Caco-2 (cell line): ENCODE measurements at regions not wholly inside any gene's neighbourhood (a gene's known extent, or its start where the extent isn't known, plus 50 kb on each side); places are given as distances from the start of the nearest gene placed in this dataset.

ENCODE experiments used
- BruUV-seq: library from RNA; stranded (reverse); fragments of 400-500 nt; replicated peaks from 2 replicates; lab custom pipeline; 2021; lab: Mats Ljungman, UMichigan
- CTCF ChIA-PET: fragments of 300-600 bp; sonication (Branson Sonifier 250); formaldehyde crosslinking; loops from one replicate; lab custom pipeline; 2022; ENCODE audit warnings: antibody characterized with exemption; lab: Charles Lee
- POLR2A ChIA-PET: fragments of 300-600 bp; sonication (Branson Sonifier 250); formaldehyde crosslinking; loops from one replicate; lab custom pipeline; 2022; ENCODE audit warnings: antibody characterized with exemption; lab: Charles Lee
- DNase-seq, 2 experiments: peaks; one replicate each; pipeline versions ENCODE4 v3.0.0 to v3.0.0-alpha.2; 2020 to 2022
- H3K27me3 ChIP-seq: replicated peaks from 2 replicates; pipeline ENCODE4 v1.6.0; 2011; ENCODE audit warnings: low read length; ENCODE audit not compliant: control insufficient read depth, insufficient read depth
- H3K36me3 ChIP-seq: 2 replicates; pipeline ENCODE4 v1.5.1; 2011; ENCODE audit warnings: low read length; ENCODE audit not compliant: control insufficient read depth, insufficient read depth
- H3K4me1 ChIP-seq: fragments of 250-450 bp; sonication (Bioruptor Pico); 2 replicates; pipeline ENCODE4 v1.5.1; 2020; ENCODE audit warnings: mild to moderate bottlenecking
- H3K4me3 ChIP-seq: 2 replicates; pipeline ENCODE4 v1.5.1; 2011; ENCODE audit warnings: low read depth, mild to moderate bottlenecking, control low read depth, low read length
- H3K9me3 ChIP-seq: fragments of 250-450 bp; sonication (Bioruptor Pico); 2 replicates; pipeline ENCODE4 v1.5.1; 2020; ENCODE audit warnings: mild to moderate bottlenecking, moderate library complexity
- H3K27ac Mint-ChIP-seq: one replicate; pipeline ENCODE4 v1.8.0; 2022; ENCODE audit warnings: mixed read lengths; ENCODE audit not compliant: unreplicated experiment
- H3K27me3 Mint-ChIP-seq: one replicate; pipeline ENCODE4 v1.8.0; 2022; ENCODE audit warnings: mixed read lengths; ENCODE audit not compliant: insufficient read depth, unreplicated experiment
- H3K36me3 Mint-ChIP-seq: one replicate; pipeline ENCODE4 v1.8.0; 2022; ENCODE audit warnings: mild to moderate bottlenecking, mixed read lengths; ENCODE audit not compliant: insufficient read depth, unreplicated experiment
- H3K4me1 Mint-ChIP-seq: one replicate; pipeline ENCODE4 v1.8.0; 2022; ENCODE audit warnings: low read depth, mixed read lengths; ENCODE audit not compliant: unreplicated experiment
- H3K4me3 Mint-ChIP-seq: one replicate; pipeline ENCODE4 v1.8.0; 2022; ENCODE audit warnings: mild to moderate bottlenecking, moderate library complexity, mixed read lengths; ENCODE audit not compliant: unreplicated experiment
- H3K9me3 Mint-ChIP-seq: one replicate; pipeline ENCODE4 v1.8.0; 2022; ENCODE audit warnings: mixed read lengths; ENCODE audit not compliant: unreplicated experiment
- CTCF ChIP-seq, 2 experiments: fragments of 200-600 bp in 1 of 2; IDR thresholded peaks; 1 replicate in 1 of 2; 2 replicates in 1 of 2; pipeline versions ENCODE4 v1.5.1 to v1.8.0; 2011 to 2022; ENCODE audit warnings: antibody characterized with exemption in 1 of 2, control low read depth in 1 of 2, inconsistent platforms in 1 of 2, low read depth in 1 of 2, low read length in 1 of 2, mild to moderate bottlenecking in 1 of 2, moderate library complexity in 1 of 2; ENCODE audit not compliant: insufficient read depth in 1 of 2, severe bottlenecking in 1 of 2, unreplicated experiment in 1 of 2
- intact Hi-C: fragments of 100-400 bp; cut with micrococcal nuclease; formaldehyde crosslinking; loops from one replicate; pipeline ENCODE4 v1.10.0; 2022; ENCODE audit not compliant: unreplicated experiment

GRCh38 chr2:52428224-52428623, 1339.4 kb upstream of the CHAC2 start:
- no TSS peak for BruUV-seq
- H3K36me3 Mint-ChIP-seq = no peaks in the 10 kb centered on the region
- H3K27me3 Mint-ChIP-seq = no peaks in the 10 kb centered on the region
- CTCF ChIA-PET = interaction anchor here (0.6 kb wide), 1 partner anchor 19 kb away, joined by 5 read pairs; no protein-coding TSS in a partner anchor
- POLR2A ChIA-PET = no interaction called here
- peaks cover 3% of the 10 kb centered on the region; the same call in 1 of the 2 replicates for H3K4me1 ChIP-seq
- H3K36me3 ChIP-seq = no peaks in the 10 kb centered on the region
- no peak for DNase-seq
- H3K27ac Mint-ChIP-seq = no peak overlapping the region
- TF ChIP-seq CTCF (IDR thresholded peaks at IDR 0.05; ENCODE audit: insufficient read depth in 1 of 2, low read depth in 1 of 2, low read length in 1 of 2, severe bottlenecking in 1 of 2, unreplicated experiment in 1 of 2) = no peak
- intact Hi-C loops = no loop called here
- no peaks in the 10 kb centered on the region for H3K27me3 ChIP-seq
- no peak overlapping the region for H3K4me3 ChIP-seq
- no peaks in the 10 kb centered on the region for H3K9me3 ChIP-seq
- no peaks in the 10 kb centered on the region for H3K4me1 Mint-ChIP-seq
- no peak overlapping the region for H3K4me3 Mint-ChIP-seq
- H3K9me3 Mint-ChIP-seq = peaks cover 14% of the 10 kb centered on the region

- POLR2A ChIA-PET = no interaction called here
- no TSS peak for BruUV-seq
- Mint-ChIP-seq H3K27me3 (no peaks in the 10 kb centered on the region), H3K4me1 (no peaks in the 10 kb centered on the region), H3K4me3 (no peak overlapping the region), H3K27ac (no peak overlapping the region), H3K36me3 (no peaks in the 10 kb centered on the region), H3K9me3 (no peaks in the 10 kb centered on the region)
- CTCF ChIA-PET = no interaction called here
- intact Hi-C loops = loop anchor here (1.0 kb wide), 1 partner anchor 17 kb away; no protein-coding TSS in a partner anchor
- Histone ChIP-seq H3K4me1 (peaks cover 3% of the 10 kb centered on the region; the same call in 1 of the 2 replicates), H3K27me3 (no peaks in the 10 kb centered on the region), H3K4me3 (no peak overlapping the region), H3K36me3 (no peaks in the 10 kb centered on the region), H3K9me3 (no peaks in the 10 kb centered on the region)
- no peak for DNase-seq
- TF ChIP-seq CTCF (IDR thresholded peaks at IDR 0.05; ENCODE audit: insufficient read depth in 1 of 2, low read depth in 1 of 2, low read length in 1 of 2, severe bottlenecking in 1 of 2, unreplicated experiment in 1 of 2) = no peak
Measured at GRCh38 chr2:52423655-52424054, 1343.9 kb upstream of the CHAC2 start.

GRCh38 chr2:52423111-52423510, 1344.5 kb upstream of the CHAC2 start:
- peaks cover 3% of the 10 kb centered on the region; the same call in 1 of the 2 replicates for H3K4me1 ChIP-seq
- TF ChIP-seq CTCF (IDR thresholded peaks at IDR 0.05; ENCODE audit: insufficient read depth in 1 of 2, low read depth in 1 of 2, low read length in 1 of 2, severe bottlenecking in 1 of 2, unreplicated experiment in 1 of 2) = no peak
- DNase-seq = no peak
- BruUV-seq = no TSS peak
- no peaks in the 10 kb centered on the region for H3K36me3 ChIP-seq
- intact Hi-C loops = loop anchor here (1.0 kb wide), 1 partner anchor 17 kb away; no protein-coding TSS in a partner anchor
- H3K27me3 Mint-ChIP-seq = no peaks in the 10 kb centered on the region
- CTCF ChIA-PET = no interaction called here
- H3K4me3 ChIP-seq = no peak overlapping the region
- no peaks in the 10 kb centered on the region for H3K4me1 Mint-ChIP-seq
- POLR2A ChIA-PET = no interaction called here
- H3K4me3 Mint-ChIP-seq = no peak overlapping the region
- no peaks in the 10 kb centered on the region for H3K36me3 Mint-ChIP-seq
- H3K27ac Mint-ChIP-seq = no peak overlapping the region
- no peaks in the 10 kb centered on the region for H3K9me3 ChIP-seq
- H3K9me3 Mint-ChIP-seq = no peaks in the 10 kb centered on the region
- no peaks in the 10 kb centered on the region for H3K27me3 ChIP-seq
